ELR (cell line): ENCODE measurements at regions not wholly inside any gene's neighbourhood (a gene's known extent, or its start where the extent isn't known, plus 50 kb on each side); places are given as distances from the start of the nearest gene placed in this dataset.
"Not testable (repeated sequence)": the region's sequence is repeated elsewhere in the genome, so short reads cannot be mapped to it uniquely, and the experiment has no call there.

Source experiments
- DNase-seq: peaks from one replicate; pipeline ENCODE4 v3.0.0-alpha.2; 2015; ENCODE audit warnings: low read depth

- no peak for DNase-seq
Observed at GRCh38 chr3:26763723-26764122, 141.2 kb downstream of the LRRC3B start.

DNA sequence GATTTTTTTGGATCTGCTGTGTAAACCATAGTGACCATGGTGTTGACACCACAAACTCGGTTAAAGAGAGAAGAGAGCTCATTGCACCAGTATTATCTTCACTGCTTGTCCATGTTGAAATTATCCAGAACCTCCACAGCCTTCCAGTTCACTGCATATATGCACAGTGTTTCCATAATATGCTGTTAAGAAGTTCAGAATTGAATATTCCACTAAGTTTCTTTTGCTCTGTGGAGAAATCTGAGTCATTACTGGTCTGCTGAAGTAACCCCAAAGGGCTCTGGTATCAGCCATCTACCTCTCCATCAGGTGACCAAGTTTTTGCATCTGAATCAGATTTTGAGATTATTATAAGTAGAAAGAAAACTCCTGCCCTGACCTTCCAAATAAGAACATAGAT is 143.5 kb downstream of the LRRC3B start:
- no peak for DNase-seq

DNA sequence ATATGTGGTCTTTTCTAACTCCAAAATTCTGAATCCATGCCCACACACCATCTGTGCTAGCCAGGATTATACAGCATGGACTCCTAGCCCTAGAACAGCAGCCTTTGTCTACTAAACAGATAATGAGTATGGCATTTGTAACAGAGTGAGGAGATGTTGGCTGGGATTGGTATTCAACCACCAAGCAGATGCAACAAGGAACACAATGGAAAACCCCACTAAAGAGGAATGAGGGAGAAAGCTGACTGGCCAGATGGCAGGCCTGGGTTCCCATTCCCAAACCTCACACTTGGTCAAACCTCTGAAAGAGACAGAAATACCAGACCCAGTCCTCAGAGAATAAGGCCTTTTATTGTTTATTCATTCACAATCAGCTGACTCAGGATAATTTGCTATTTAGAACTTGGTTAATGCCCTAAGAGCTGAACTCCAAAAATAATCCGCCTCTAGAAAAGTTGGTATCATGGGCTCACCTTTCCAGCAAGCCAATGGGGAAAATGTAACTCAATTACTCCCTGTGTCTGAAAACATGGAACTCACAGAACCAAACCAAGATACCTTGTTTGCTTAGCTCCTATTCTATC is 145.6 kb downstream of the LRRC3B start:
- DNase-seq = no peak

DNA sequence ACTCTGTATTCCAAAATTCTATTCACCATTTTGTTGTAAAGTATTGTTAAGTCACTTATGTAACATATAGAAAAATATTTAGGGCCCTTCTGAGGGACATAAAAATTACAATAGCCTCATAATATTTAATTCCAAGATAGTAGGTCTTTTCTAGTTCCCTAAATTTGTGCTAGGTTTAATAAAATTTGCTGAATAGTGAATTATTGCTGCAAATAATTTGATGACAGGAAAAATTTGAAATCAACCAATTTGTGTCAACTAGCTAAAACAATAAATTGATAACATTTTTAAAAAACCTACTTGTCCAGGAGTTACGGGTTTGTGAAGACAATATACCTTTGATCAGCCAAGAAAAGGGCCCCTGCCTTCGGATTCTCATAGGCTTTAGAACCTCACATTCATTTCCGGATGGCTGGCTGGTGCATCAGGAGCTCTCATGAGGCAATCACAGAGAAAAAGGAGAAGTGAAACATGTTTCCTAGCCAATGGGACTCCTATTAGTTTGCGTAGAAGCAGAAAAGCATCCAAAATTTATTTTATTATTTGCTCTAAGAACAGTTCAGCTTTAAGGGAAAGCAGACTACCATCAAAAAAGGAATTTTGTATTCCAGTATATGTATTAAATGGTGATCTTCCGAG is 177.2 kb downstream of the LRRC3B start:
- no peak for DNase-seq

- DNase-seq = no peak
Observed at GRCh38 chr3:26807272-26807671, 184.7 kb downstream of the LRRC3B start.

- DNase-seq = no peak
Observed at GRCh38 chr3:26825454-26825853, 202.9 kb downstream of the LRRC3B start.

GRCh38 chr3:26827169-26827568 is 204.6 kb downstream of the LRRC3B start:
- DNase-seq = no peak

DNA sequence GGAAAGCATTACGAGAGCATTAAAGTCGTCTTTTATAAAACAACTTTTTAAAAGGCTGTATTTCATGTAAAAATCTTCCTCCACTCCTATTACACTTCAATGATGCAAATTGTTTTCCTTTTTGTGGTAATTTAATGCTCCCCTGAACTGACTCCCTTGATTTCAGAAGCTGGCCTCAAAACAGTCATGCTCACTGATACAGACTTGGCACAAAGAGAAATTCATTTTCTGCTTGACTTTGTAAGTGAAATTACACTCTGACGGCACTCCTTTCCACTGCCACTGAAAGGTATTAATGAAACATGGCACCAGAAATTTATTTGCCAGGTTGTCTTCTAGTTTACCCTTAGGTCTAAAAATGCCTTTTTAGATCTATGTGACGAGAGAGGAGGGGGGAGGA is 215.5 kb downstream of the LRRC3B start:
- no peak for DNase-seq

GRCh38 chr3:26839001-26839400 is 216.4 kb downstream of the LRRC3B start:
- DNase-seq = no peak

GRCh38 chr3:26840272-26840870 is 217.8 kb downstream of the LRRC3B start:
- DNase-seq = no peak

GRCh38 chr3:26845194-26845593 is 222.6 kb downstream of the LRRC3B start:
- DNase-seq = no peak

GRCh38 chr3:26847680-26848079 is 225.1 kb downstream of the LRRC3B start:
- DNase-seq = no peak

DNA sequence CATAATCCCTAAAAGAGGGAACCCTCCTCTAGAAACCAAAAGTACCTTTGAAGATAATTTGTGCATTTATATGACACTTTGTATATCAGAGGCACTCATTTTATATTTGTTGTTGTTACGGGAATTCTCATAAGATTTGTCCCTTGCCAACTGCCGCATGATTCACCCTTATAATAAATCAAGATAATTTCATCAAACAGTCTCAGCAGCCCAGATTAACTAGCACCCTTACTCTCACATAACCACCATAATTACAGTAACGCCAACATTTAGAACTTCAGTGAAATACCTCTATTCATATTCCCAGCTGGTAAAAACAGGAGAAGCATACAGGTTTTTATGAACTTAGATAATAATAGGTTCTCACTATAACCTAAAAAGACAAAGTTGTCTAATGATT is 271.9 kb downstream of the LRRC3B start:
- no peak for DNase-seq

- no peak for DNase-seq
Observed at GRCh38 chr3:26915208-26915607, 292.6 kb downstream of the LRRC3B start.

DNA sequence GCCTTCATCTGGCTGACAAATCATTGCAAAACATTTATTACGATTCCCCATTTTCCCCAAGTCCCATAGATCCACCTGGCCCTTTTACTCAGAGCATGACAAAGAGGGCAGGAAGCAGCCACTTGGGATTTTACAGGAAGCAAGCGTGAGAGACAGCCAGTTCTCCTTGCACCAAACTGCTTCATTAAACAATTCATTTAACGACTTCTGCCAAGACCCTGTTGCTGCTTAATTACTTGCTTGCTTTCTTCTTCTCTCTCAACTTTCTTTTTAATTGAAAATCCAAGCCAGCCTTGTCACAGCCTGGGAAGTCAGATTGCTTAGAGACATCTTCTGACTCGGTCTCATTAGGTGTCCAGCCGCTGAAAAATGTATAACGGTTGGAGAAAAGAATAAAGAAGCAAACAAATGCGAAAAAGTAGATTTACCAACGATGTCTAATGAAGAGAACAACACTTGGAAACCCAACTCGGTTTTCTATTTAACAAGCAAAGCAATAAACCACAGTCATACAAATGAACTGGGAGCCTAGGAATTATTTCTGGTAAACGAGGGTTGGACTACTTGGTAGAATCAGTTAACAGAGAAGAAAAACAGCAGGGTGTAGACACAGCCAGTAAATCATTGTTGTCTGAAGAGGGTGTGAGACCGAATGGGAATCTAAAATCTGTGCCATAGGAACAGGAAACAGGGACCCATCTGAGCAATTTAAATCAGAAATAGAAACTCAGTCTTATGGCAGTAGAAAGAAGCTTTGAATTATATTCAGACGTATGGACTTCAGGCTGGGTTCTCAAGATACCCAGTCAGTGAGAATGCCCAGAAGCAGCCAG is 298.3 kb downstream of the LRRC3B start:
- no peak for DNase-seq

DNA sequence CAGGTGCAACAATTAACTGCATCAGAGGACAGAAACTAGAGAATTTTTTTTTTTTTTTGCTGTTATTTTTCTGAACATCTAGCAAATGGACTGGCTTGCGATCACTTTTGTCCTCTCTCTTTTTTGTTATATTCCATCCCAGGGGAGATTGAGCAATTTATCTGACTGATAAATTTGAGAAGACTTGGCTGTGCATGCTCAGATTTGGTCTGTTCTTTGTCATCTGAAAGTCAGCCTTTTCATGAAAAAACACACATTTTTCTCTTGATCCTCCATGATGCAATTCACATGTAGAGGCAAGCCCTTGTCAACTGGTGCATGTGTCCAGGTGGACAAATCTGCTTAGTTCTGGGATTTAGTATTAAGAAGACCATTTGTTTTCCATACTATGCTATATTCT is 309.3 kb downstream of the LRRC3B start:
- DNase-seq = no peak

- DNase-seq = no peak
Observed at GRCh38 chr3:26932752-26933151, 310.2 kb downstream of the LRRC3B start.

- DNase-seq = not testable (repeated sequence)
Observed at GRCh38 chr3:26945480-26945879, 322.9 kb downstream of the LRRC3B start.

DNA sequence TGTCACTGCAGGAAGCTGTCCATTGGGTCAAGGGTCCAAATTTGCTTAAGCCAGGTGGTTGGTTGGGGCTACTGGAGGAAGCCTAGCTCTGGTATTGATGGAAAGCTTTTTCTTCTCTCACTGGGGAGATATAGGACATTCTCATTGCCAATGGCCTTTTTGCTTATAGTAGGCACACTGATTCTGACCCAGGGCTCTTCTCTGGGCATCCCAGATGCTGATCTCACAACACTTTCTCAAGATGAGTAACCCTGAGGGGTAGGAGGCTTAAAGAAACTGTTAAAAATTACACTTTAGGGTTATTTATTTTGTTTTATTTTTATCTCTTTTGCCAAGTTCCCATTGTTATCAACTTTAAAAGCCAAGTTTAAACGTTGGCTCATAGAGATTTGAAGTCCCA is 337.8 kb downstream of the LRRC3B start:
- DNase-seq = no peak

GRCh38 chr3:26962492-26963360 is 340.2 kb downstream of the LRRC3B start:
- DNase-seq = no peak

- DNase-seq = peak; percentile 4
Observed at GRCh38 chr3:26963361-26963743, 340.8 kb downstream of the LRRC3B start.

GRCh38 chr3:26964313-26964712 is 341.7 kb downstream of the LRRC3B start:
- no peak for DNase-seq
